Cardiac muscle cell (in vitro differentiated cells and primary cell): ENCODE measurements at regions not wholly inside any gene's neighbourhood (a gene's known extent, or its start where the extent isn't known, plus 50 kb on each side); places are given as distances from the start of the nearest gene placed in this dataset.

Experiments
- DNase-seq, 2 donors: peaks; one replicate each; pipeline versions ENCODE4 v3.0.0 to v3.0.0-alpha.2; 2010 to 2017; ENCODE audit warnings: low read depth in 1 of 2, low spot score in 1 of 2
- H3K27ac ChIP-seq: fragments of 200-600 bp; sonication (generic); 2 replicates; pipeline ENCODE4 v1.5.1; 2016
- H3K27me3 ChIP-seq: fragments of 200-600 bp; sonication (generic); 2 replicates; pipeline ENCODE4 v1.6.0; 2016; ENCODE audit warnings: control low read depth
- H3K36me3 ChIP-seq: fragments of 200-600 bp; sonication (generic); 2 replicates; pipeline ENCODE4 v1.5.1; 2016; ENCODE audit warnings: control low read depth
- H3K4me1 ChIP-seq: fragments of 200-600 bp; sonication (generic); 2 replicates; pipeline ENCODE4 v1.8.1; 2017; ENCODE audit warnings: low read depth, mild to moderate bottlenecking, mixed run types
- H3K4me3 ChIP-seq: fragments of 200-600 bp; sonication (generic); 2 replicates; pipeline ENCODE4 v1.5.1; 2016; ENCODE audit warnings: mild to moderate bottlenecking
- H3K9me3 ChIP-seq: fragments of 200-600 bp; sonication (generic); 2 replicates; pipeline ENCODE4 v1.5.1; 2017; ENCODE audit warnings: low read depth, mild to moderate bottlenecking, control low read depth
- CTCF ChIP-seq: IDR thresholded peaks from 2 replicates; pipeline ENCODE4 v1.5.1; 2012; ENCODE audit warnings: low read depth, mild to moderate bottlenecking, low read length

GRCh38 chr3:103698646-103699045 lies 1263.8 kb downstream of the ZPLD1 start:
- no peaks in the 10 kb centered on the region for H3K9me3 ChIP-seq
- H3K27ac ChIP-seq, result no peak overlapping the region
- no peak overlapping the region for H3K4me3 ChIP-seq
- DNase-seq, result no peak
- H3K27me3 ChIP-seq, result no peaks in the 10 kb centered on the region
- TF ChIP-seq CTCF, result no peak
- no peaks in the 10 kb centered on the region for H3K36me3 ChIP-seq
- peaks cover 5% of the 10 kb centered on the region for H3K4me1 ChIP-seq

- no peak for DNase-seq
- no peaks in the 10 kb centered on the region for H3K9me3 ChIP-seq
- no peak overlapping the region for H3K4me3 ChIP-seq
- no peaks in the 10 kb centered on the region for H3K27me3 ChIP-seq
- peaks cover 8% of the 10 kb centered on the region for H3K4me1 ChIP-seq
- no peak overlapping the region for H3K27ac ChIP-seq
- H3K36me3 ChIP-seq, result no peaks in the 10 kb centered on the region
- TF ChIP-seq CTCF, result no peak
Observed at GRCh38 chr3:103699228-103699627, 1264.4 kb downstream of the ZPLD1 start.

DNA sequence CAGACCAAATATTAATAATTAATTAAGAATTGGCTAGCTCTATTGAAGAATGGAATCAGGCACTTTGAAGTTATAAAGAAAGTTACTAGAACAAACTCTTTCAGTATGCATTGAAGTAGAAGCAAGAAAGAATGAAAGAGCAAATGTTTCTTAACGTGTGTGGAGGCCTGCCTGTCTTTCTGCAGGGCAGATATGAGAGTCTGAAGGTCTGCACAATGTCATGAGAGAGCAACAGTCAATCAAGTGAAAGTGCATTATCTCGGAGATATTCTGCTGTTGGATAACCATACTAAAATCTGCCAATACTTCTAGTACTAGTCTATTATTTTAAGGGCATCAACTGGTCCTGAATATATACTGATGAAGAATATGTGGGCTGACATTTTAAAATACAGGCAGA lies 1270.8 kb downstream of the ZPLD1 start:
- peak overlapping the region; percentile 70 for H3K27ac ChIP-seq
- no peak overlapping the region for H3K4me3 ChIP-seq
- DNase-seq, result peak in 1 of 2 donors; percentile 56
- no peaks in the 10 kb centered on the region for H3K9me3 ChIP-seq
- H3K36me3 ChIP-seq, result no peaks in the 10 kb centered on the region
- peaks cover 22% of the 10 kb centered on the region for H3K4me1 ChIP-seq
- H3K27me3 ChIP-seq, result no peaks in the 10 kb centered on the region
- TF ChIP-seq CTCF, result no peak

GRCh38 chr3:103706671-103707070 lies 1271.9 kb downstream of the ZPLD1 start:
- Histone ChIP-seq H3K4me3 (no peak overlapping the region), H3K4me1 (peaks cover 22% of the 10 kb centered on the region), H3K36me3 (no peaks in the 10 kb centered on the region), H3K27me3 (no peaks in the 10 kb centered on the region), H3K27ac (peak overlapping the region; percentile 43), H3K9me3 (no peaks in the 10 kb centered on the region)
- no peak for DNase-seq
- TF ChIP-seq CTCF, result no peak

- Histone ChIP-seq H3K4me3 (no peak overlapping the region), H3K27ac (no peak overlapping the region), H3K9me3 (no peaks in the 10 kb centered on the region), H3K4me1 (no peaks in the 10 kb centered on the region), H3K36me3 (no peaks in the 10 kb centered on the region), H3K27me3 (no peaks in the 10 kb centered on the region)
- TF ChIP-seq CTCF, result no peak
- no peak for DNase-seq
Observed at GRCh38 chr3:103711670-103712069, 1276.9 kb downstream of the ZPLD1 start.
